Keratinocyte (primary cell): ENCODE measurements at regions not wholly inside any gene's neighbourhood (a gene's known extent, or its start where the extent isn't known, plus 50 kb on each side); places are given as distances from the start of the nearest gene placed in this dataset.

Experiments used
- DNase-seq: peaks from one replicate; pipeline ENCODE4 v3.0.0-alpha.2; 2011; ENCODE audit warnings: low read depth, missing footprints, low spot score
- FAIRE-seq: peaks from 2 replicates; lab custom pipeline; 2011; peaks lifted over from hg19 to GRCh38; lab: Jason Lieb, UNC
- H2AFZ ChIP-seq: 2 replicates; pipeline ENCODE4 v1.6.0; 2012; ENCODE audit warnings: low read length, control low read depth, inconsistent platforms; ENCODE audit not compliant: control insufficient read depth
- H3K27ac ChIP-seq: 2 replicates; pipeline ENCODE4 v1.5.1; 2011; ENCODE audit warnings: low read length; ENCODE audit not compliant: control insufficient read depth, insufficient read depth
- H3K27me3 ChIP-seq: 3 replicates; pipeline ENCODE4 v1.6.0; 2011; ENCODE audit warnings: low read length; ENCODE audit not compliant: control insufficient read depth, insufficient read depth; ENCODE audit errors: extremely low read depth
- H3K36me3 ChIP-seq, 2 experiments: 2 replicates in 1 of 2; 3 replicates in 1 of 2; pipeline ENCODE4 v1.5.1; 2011; ENCODE audit warnings: low read length in 2 of 2, mild to moderate bottlenecking in 1 of 2; ENCODE audit not compliant: control insufficient read depth in 2 of 2, insufficient read depth in 2 of 2; ENCODE audit errors: extremely low read depth in 1 of 2
- H3K4me1 ChIP-seq: 3 replicates; pipeline ENCODE4 v1.5.1; 2011; ENCODE audit warnings: low read length; ENCODE audit not compliant: control insufficient read depth, insufficient read depth; ENCODE audit errors: extremely low read depth
- H3K4me2 ChIP-seq: 3 replicates; pipeline ENCODE4 v1.6.0; 2011; ENCODE audit warnings: low read depth, low read length; ENCODE audit not compliant: control insufficient read depth, insufficient read depth; ENCODE audit errors: extremely low read depth
- H3K4me3 ChIP-seq, 3 experiments: fragments of 200-600 bp in 1 of 3; sonication (generic) in 1 of 3; 2 replicates in 2 of 3; 3 replicates in 1 of 3; pipeline ENCODE4 v1.5.1; 2011 to 2016; ENCODE audit warnings: low read length in 3 of 3, mild to moderate bottlenecking in 3 of 3, control low read depth in 2 of 3, inconsistent platforms in 1 of 3, low read depth in 1 of 3, mixed read lengths in 1 of 3, mixed run types in 1 of 3, moderate library complexity in 1 of 3; ENCODE audit not compliant: control insufficient read depth in 2 of 3, insufficient read depth in 2 of 3; ENCODE audit errors: extremely low read depth in 1 of 3
- H3K79me2 ChIP-seq: 2 replicates; pipeline ENCODE4 v1.6.0; 2012; ENCODE audit warnings: low read length; ENCODE audit not compliant: control insufficient read depth, insufficient read depth
- H3K9ac ChIP-seq: 3 replicates; pipeline ENCODE4 v1.6.0; 2011; ENCODE audit warnings: low read length; ENCODE audit not compliant: control insufficient read depth, insufficient read depth; ENCODE audit errors: extremely low read depth
- H3K9me1 ChIP-seq: 3 replicates; pipeline ENCODE4 v1.6.0; 2011; ENCODE audit warnings: low read length; ENCODE audit not compliant: control insufficient read depth, insufficient read depth; ENCODE audit errors: extremely low read depth
- H3K9me3 ChIP-seq: 2 replicates; pipeline ENCODE4 v1.5.1; 2012; ENCODE audit warnings: low read depth, low read length; ENCODE audit not compliant: control insufficient read depth
- H4K20me1 ChIP-seq: 3 replicates; pipeline ENCODE4 v1.6.0; 2011; ENCODE audit warnings: low read length; ENCODE audit not compliant: control insufficient read depth, insufficient read depth; ENCODE audit errors: extremely low read depth
- EZH2 ChIP-seq: IDR thresholded peaks from one replicate; pipeline ENCODE4 v1.6.1; 2012; ENCODE audit warnings: inconsistent platforms, mild to moderate bottlenecking, low read length, moderate library complexity
- dilution Hi-C: fragments of 300-500 bp; cut with MboI; formaldehyde crosslinking; loops from one replicate; pipeline ENCODE4 v1.7.0; 2020; ENCODE audit warnings: low sequenced_read_pairs; ENCODE audit not compliant: extremely low pct_ligation_motif_present
- TF ChIP-seq, protein P1 (sequence below), 3 experiments: IDR thresholded peaks in 1 of 3; conservative IDR thresholded peaks in 1 of 3; optimal IDR thresholded peaks in 1 of 3; 2 replicates in 2 of 3; 3 replicates in 1 of 3; pipeline versions ENCODE3 to v1.5.1; 2011; ENCODE audit warnings: low read length in 3 of 3, mild to moderate bottlenecking in 3 of 3, moderate library complexity in 2 of 3, control low read depth in 1 of 3, inconsistent platforms in 1 of 3; ENCODE audit not compliant: insufficient read depth in 2 of 3; ENCODE audit errors: extremely low read depth in 1 of 3

DNA sequence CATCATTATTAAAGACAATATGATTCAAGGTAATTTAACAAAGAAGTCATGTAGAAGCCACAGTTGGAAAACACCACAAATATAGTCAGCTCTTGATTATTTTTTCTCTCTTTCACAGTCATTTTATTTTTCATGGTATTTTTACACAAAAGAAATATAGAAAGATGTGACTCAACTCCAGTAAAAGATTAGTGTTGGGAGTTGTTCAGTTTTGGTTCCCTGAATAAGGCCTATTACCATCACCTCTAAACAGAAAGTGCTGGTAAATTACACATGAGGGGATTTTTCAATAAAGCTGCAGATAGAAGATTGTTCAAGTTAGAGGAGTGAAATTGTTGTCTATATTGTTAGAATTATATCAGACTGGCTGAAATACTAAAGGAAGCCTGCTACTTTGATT lies 107.0 kb downstream of the DDIT4L start:
- no peaks in the 10 kb centered on the region for H3K9me1 ChIP-seq
- peaks cover 13% of the 10 kb centered on the region for H3K4me1 ChIP-seq
- H3K9ac ChIP-seq, result no peak overlapping the region
- no peaks in the 10 kb centered on the region for H3K9me3 ChIP-seq
- no peaks in the 10 kb centered on the region for H3K79me2 ChIP-seq
- H3K36me3 ChIP-seq, result no peaks in the 10 kb centered on the region
- dilution Hi-C loops, result no loop called here
- H3K27ac ChIP-seq, result no peak overlapping the region
- no peaks in the 10 kb centered on the region for H3K27me3 ChIP-seq
- no peak for DNase-seq
- FAIRE-seq, result no peak
- H3K4me2 ChIP-seq, result no peak overlapping the region
- H4K20me1 ChIP-seq, result no peaks in the 10 kb centered on the region
- TF ChIP-seq EZH2, result no peak
- TF ChIP-seq, protein P1, sequence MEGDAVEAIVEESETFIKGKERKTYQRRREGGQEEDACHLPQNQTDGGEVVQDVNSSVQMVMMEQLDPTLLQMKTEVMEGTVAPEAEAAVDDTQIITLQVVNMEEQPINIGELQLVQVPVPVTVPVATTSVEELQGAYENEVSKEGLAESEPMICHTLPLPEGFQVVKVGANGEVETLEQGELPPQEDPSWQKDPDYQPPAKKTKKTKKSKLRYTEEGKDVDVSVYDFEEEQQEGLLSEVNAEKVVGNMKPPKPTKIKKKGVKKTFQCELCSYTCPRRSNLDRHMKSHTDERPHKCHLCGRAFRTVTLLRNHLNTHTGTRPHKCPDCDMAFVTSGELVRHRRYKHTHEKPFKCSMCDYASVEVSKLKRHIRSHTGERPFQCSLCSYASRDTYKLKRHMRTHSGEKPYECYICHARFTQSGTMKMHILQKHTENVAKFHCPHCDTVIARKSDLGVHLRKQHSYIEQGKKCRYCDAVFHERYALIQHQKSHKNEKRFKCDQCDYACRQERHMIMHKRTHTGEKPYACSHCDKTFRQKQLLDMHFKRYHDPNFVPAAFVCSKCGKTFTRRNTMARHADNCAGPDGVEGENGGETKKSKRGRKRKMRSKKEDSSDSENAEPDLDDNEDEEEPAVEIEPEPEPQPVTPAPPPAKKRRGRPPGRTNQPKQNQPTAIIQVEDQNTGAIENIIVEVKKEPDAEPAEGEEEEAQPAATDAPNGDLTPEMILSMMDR (optimal IDR thresholded peaks at IDR 0.05 in 1 of 3, IDR thresholded peaks at IDR 0.05 in 1 of 3, conservative IDR thresholded peaks at IDR 0.05 in 1 of 3; ENCODE audit: extremely low read depth in 1 of 3, insufficient read depth in 2 of 3, low read length in 3 of 3), result no peak
- no peak overlapping the region for H3K4me3 ChIP-seq
- no peak overlapping the region for H2AFZ ChIP-seq

- Histone ChIP-seq H4K20me1 (no peaks in the 10 kb centered on the region), H3K36me3 (no peaks in the 10 kb centered on the region), H3K4me1 (peaks cover 13% of the 10 kb centered on the region), H3K4me3 (no peak overlapping the region), H3K9ac (no peak overlapping the region), H3K79me2 (no peaks in the 10 kb centered on the region), H3K27me3 (no peaks in the 10 kb centered on the region), H2AFZ (no peak overlapping the region), H3K27ac (no peak overlapping the region), H3K9me1 (no peaks in the 10 kb centered on the region), H3K9me3 (no peaks in the 10 kb centered on the region), H3K4me2 (no peak overlapping the region)
- no peak for TF ChIP-seq EZH2
- TF ChIP-seq, protein P1 (optimal IDR thresholded peaks at IDR 0.05 in 1 of 3, IDR thresholded peaks at IDR 0.05 in 1 of 3, conservative IDR thresholded peaks at IDR 0.05 in 1 of 3; ENCODE audit: extremely low read depth in 1 of 3, insufficient read depth in 2 of 3, low read length in 3 of 3), result no peak
- FAIRE-seq (no peak), DNase-seq (no peak)
- dilution Hi-C loops, result no loop called here
Measured at GRCh38 chr4:100082852-100083251, 107.4 kb downstream of the DDIT4L start.
